MM.1S (cell line): ENCODE measurements at regions not wholly inside any gene's neighbourhood (a gene's known extent, or its start where the extent isn't known, plus 50 kb on each side); places are given as distances from the start of the nearest gene placed in this dataset.

ENCODE experiments used
- EZH2 ChIP-seq: fragments of 300-600 bp; sonication (generic); optimal IDR thresholded peaks from 2 replicates; pipeline ENCODE3; 2017; ENCODE audit warnings: low read depth, mild to moderate bottlenecking, antibody characterized with exemption, low read length, mixed read lengths
- TF ChIP-seq, protein P1 (sequence below): fragments of 300-600 bp; sonication (generic); IDR thresholded peaks from 2 replicates; pipeline ENCODE4 v1.5.1; 2016; ENCODE audit warnings: antibody characterized with exemption, low read length, mixed read lengths

- TF ChIP-seq, protein P1, sequence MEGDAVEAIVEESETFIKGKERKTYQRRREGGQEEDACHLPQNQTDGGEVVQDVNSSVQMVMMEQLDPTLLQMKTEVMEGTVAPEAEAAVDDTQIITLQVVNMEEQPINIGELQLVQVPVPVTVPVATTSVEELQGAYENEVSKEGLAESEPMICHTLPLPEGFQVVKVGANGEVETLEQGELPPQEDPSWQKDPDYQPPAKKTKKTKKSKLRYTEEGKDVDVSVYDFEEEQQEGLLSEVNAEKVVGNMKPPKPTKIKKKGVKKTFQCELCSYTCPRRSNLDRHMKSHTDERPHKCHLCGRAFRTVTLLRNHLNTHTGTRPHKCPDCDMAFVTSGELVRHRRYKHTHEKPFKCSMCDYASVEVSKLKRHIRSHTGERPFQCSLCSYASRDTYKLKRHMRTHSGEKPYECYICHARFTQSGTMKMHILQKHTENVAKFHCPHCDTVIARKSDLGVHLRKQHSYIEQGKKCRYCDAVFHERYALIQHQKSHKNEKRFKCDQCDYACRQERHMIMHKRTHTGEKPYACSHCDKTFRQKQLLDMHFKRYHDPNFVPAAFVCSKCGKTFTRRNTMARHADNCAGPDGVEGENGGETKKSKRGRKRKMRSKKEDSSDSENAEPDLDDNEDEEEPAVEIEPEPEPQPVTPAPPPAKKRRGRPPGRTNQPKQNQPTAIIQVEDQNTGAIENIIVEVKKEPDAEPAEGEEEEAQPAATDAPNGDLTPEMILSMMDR, result no peak
- no peak for TF ChIP-seq EZH2
These were observed 62.8 kb upstream of the SIAH1 start for GRCh38 chr16:48447940-48448536.
